ENCODE measurements at regions not wholly inside any gene's neighbourhood (a gene's known extent, or its start where the extent isn't known, plus 50 kb on each side); places are given as distances from the start of the nearest gene placed in this dataset.

DNA sequence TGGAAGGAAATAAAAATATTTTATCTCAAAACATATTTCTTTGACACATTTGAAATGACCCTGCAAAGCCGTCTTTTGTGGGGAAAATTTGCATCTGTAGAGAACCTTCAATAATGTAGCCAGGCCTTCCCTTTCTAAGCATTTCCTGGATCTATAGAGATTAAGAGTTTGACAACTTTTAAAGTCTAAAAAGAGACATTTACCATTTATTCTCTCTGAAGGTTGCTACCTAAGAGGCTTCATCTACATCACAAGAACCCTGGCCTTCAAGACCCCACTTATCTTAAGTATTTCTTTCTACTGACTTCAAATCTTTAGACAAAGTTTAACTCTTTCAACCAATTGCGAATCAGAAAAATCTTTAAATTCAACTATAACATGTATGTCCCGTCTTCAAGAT lies 1639.8 kb downstream of the RPA4 start:
- intact Hi-C loops (cut with micrococcal nuclease), result no loop called here

- intact Hi-C loops (cut with micrococcal nuclease), result no loop called here
These were observed 1664.8 kb downstream of the RPA4 start for GRCh38 chrX:98548519-98548918.

DNA sequence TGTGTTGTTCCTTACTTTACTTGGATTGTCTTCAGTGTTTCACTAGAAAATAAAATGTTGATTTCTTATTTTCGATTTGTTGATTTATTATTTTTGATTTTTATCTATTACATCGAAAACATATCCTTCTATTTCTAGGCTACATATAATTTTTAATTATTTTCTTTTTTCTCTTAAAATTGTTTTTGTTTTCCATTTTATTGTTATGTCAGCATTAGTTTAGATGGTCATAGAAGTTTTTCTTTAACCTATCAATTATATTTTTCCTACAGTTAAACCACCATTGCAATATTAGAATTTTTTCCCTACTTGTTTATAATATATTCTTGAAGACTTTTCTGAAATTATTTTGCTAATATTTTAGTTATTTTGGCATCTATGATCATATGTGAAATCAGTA lies 1685.1 kb downstream of the RPA4 start:
- intact Hi-C loops (cut with micrococcal nuclease), result no loop called here

GRCh38 chrX:98605941-98606340 lies 1722.2 kb downstream of the RPA4 start:
- intact Hi-C loops (cut with micrococcal nuclease), result no loop called here

DNA sequence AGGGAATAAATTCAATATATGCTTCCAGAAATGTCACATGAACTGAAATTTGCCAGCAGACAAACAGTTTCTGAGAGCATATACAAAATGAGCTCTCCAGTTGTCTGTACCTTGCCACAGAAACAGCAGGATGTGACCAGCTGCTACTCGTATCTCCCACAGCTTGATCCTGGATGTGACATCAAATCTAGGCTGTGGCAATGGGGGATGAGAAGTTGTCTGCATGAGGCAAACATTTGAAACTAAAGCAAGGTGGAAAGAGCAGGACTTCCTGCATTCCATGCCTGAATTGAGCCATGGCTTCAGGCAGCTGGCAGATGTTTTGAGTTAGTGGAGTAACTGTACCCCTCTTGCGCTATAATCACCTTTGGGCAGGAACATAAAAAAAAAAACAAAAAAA lies 1724.0 kb downstream of the RPA4 start:
- intact Hi-C loops (cut with micrococcal nuclease), result no loop called here

- intact Hi-C loops (cut with micrococcal nuclease), result no loop called here
These were observed 1743.9 kb downstream of the RPA4 start for GRCh38 chrX:98627645-98628044.

DNA sequence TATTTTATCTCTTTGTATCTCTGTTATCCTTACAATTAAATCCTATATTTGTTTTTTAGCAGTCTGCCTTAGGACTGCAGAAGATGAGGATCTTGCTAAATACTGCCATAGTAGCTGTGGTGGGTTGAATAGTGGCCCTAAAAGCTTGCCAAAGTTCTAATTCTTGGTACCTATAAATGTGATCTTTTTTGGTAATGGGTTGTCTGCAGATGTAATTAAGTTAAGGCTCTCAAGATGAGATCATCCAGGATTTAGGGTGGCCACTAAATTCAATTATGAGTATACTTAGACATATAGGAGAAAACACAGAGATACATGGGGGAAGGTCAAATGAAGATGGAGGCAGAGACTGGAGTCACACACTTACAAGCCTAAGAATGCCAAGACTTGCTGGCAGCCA lies 1753.7 kb downstream of the RPA4 start:
- intact Hi-C loops (cut with micrococcal nuclease), result no loop called here

DNA sequence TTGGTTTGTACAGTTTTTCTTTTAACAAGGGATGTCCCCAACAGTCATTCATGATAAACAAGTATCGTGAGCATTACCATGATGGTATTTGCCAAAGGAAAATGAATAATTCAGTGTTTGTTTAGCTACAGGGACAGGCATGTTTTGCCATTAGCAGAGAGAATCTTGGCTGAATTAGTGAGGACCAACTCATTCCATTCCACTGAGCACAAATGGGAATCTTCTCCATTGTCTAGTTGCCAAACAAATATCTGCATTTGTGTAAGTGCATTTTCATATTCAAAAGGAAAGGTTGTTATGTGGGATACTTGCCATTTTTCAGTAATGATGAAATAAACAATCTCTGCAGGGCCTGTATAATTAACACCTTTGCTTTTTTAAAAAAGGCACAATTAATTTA lies 1762.6 kb downstream of the RPA4 start:
- intact Hi-C loops (cut with micrococcal nuclease), result no loop called here

DNA sequence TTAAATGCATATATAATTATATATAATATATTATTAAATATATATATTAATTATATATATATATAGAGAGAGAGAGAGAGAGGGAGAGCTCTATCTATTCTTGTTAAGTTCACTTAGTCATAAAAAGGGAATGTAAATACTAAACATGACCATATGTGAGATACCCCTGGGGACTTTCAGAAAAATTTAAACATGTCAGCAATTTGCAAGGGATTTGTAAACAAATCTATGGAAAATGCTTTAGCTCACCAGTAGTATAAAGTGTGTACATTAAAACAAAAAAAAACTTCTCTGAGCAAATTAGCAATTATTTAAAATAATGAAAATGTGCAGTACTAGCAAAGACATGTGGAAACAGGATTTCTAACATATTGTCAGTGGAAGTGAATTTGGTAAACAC lies 1755.5 kb downstream of the PCDH19 start:
- intact Hi-C loops (cut with micrococcal nuclease), result no loop called here

Measured in T-helper 1 cell treated with Interleukin-12 subunit alpha and Interleukin-12 subunit beta and Interleukin-4 antibody, amounts not matched to agents 30 ng/mL and 1 ng/mL, for 36 hours (primary cell).